Endothelial cell of umbilical vein (primary cell): ENCODE measurements at regions not wholly inside any gene's neighbourhood (a gene's known extent, or its start where the extent isn't known, plus 50 kb on each side); places are given as distances from the start of the nearest gene placed in this dataset.

Experiments
- BruUV-seq: library from RNA; stranded (reverse); fragments of 400-500 nt; replicated peaks from 2 replicates; lab custom pipeline; 2021; lab: Mats Ljungman, UMichigan
- CTCF ChIA-PET: fragments of 300-600, 350-600 bp; sonication (Branson Sonifier 250); formaldehyde crosslinking; loops from one replicate; lab custom pipeline; 2021; ENCODE audit warnings: antibody characterized with exemption, inconsistent platforms; lab: Charles Lee
- POLR2A ChIA-PET: fragments of 300-600, 350-600 bp; sonication (Branson Sonifier 250); formaldehyde crosslinking; loops from one replicate; lab custom pipeline; 2021; ENCODE audit warnings: antibody characterized with exemption, inconsistent platforms; lab: Charles Lee
- DNase-seq: peaks from one replicate; pipeline ENCODE4 v3.0.0-alpha.2; 2011; ENCODE audit warnings: low read depth, low spot score
- FAIRE-seq: peaks from 2 replicates; lab custom pipeline; 2011; peaks lifted over from hg19 to GRCh38; lab: Jason Lieb, UNC
- H2AFZ ChIP-seq: 2 replicates; pipeline ENCODE4 v1.6.0; 2012; ENCODE audit warnings: low read depth, low read length, control low read depth, inconsistent platforms
- H3K27ac ChIP-seq: 2 replicates; pipeline ENCODE4 v1.5.1; 2011; ENCODE audit warnings: low read depth, mild to moderate bottlenecking, control low read depth, low read length, moderate library complexity; ENCODE audit not compliant: insufficient read depth
- H3K27me3 ChIP-seq, 2 experiments: 2 replicates each; pipeline versions ENCODE4 v1.6.0 to v1.6.1; 2011; ENCODE audit warnings: low read length in 2 of 2, mixed read lengths in 1 of 2; ENCODE audit not compliant: control insufficient read depth in 2 of 2, insufficient read depth in 2 of 2
- H3K36me3 ChIP-seq, 2 experiments: 2 replicates in 1 of 2; 3 replicates in 1 of 2; pipeline ENCODE4 v1.5.1; 2011; ENCODE audit warnings: low read length in 2 of 2, mild to moderate bottlenecking in 1 of 2, moderate library complexity in 1 of 2; ENCODE audit not compliant: control insufficient read depth in 2 of 2, insufficient read depth in 2 of 2; ENCODE audit errors: extremely low read depth in 1 of 2
- H3K4me1 ChIP-seq: 3 replicates; pipeline ENCODE4 v1.5.1; 2011; ENCODE audit warnings: mild to moderate bottlenecking, low read length; ENCODE audit not compliant: control insufficient read depth, insufficient read depth; ENCODE audit errors: extremely low read depth
- H3K4me2 ChIP-seq: 2 replicates; pipeline ENCODE4 v1.6.1; 2011; ENCODE audit warnings: low read length, control low read depth, mixed read lengths; ENCODE audit not compliant: insufficient read depth
- H3K4me3 ChIP-seq, 3 experiments: fragments of 200-600 bp in 1 of 3; sonication (generic), shearing (Covaris generic) in 1 of 3; replicated peaks in 1 of 3; 2 replicates each; pipeline ENCODE4 v1.5.1; 2011 to 2016; ENCODE audit warnings: control low read depth in 3 of 3, low read length in 3 of 3, mild to moderate bottlenecking in 2 of 3, inconsistent platforms in 1 of 3, low read depth in 1 of 3, moderate library complexity in 1 of 3; ENCODE audit not compliant: insufficient read depth in 1 of 3
- H3K79me2 ChIP-seq: 2 replicates; pipeline ENCODE4 v1.6.0; 2012; ENCODE audit warnings: low read length, inconsistent platforms; ENCODE audit not compliant: control insufficient read depth, insufficient read depth
- H3K9ac ChIP-seq: replicated peaks from 2 replicates; pipeline ENCODE3; 2011; ENCODE audit warnings: low read length, control low read depth; ENCODE audit not compliant: insufficient read depth; ENCODE audit errors: extremely low read depth
- H3K9me1 ChIP-seq: replicated peaks from 3 replicates; pipeline ENCODE4 v1.6.0; 2011; ENCODE audit warnings: mild to moderate bottlenecking, low read length; ENCODE audit not compliant: control insufficient read depth, insufficient read depth; ENCODE audit errors: extremely low read depth
- H3K9me3 ChIP-seq: replicated peaks from 2 replicates; pipeline ENCODE4 v1.5.1; 2012; ENCODE audit warnings: low read length, inconsistent platforms; ENCODE audit not compliant: control insufficient read depth, insufficient read depth
- H4K20me1 ChIP-seq: replicated peaks from 2 replicates; pipeline ENCODE3; 2011; ENCODE audit warnings: mild to moderate bottlenecking, low read length; ENCODE audit not compliant: control insufficient read depth, insufficient read depth; ENCODE audit errors: extremely low read depth
- CTCF ChIP-seq, 2 donors: IDR thresholded peaks; 1 replicate in 1 of 2; 2 replicates in 1 of 2; pipeline ENCODE4 v1.5.1; 2011; ENCODE audit warnings: low read length in 2 of 2, mild to moderate bottlenecking in 2 of 2, moderate library complexity in 2 of 2, control low read depth in 1 of 2, inconsistent platforms in 1 of 2, low read depth in 1 of 2; ENCODE audit not compliant: insufficient read depth in 1 of 2; ENCODE audit errors: extremely low read depth in 1 of 2
- EZH2 ChIP-seq: IDR thresholded peaks from 2 replicates; pipeline ENCODE4 v1.6.1; 2012; ENCODE audit warnings: borderline replicate concordance, low read depth, mild to moderate bottlenecking, moderate library complexity, low read length, inconsistent platforms; ENCODE audit not compliant: severe bottlenecking
- FOS ChIP-seq: IDR thresholded peaks from 2 replicates; pipeline ENCODE4 v1.6.1; 2011; ENCODE audit warnings: mild to moderate bottlenecking, low read length, moderate library complexity, borderline replicate concordance; ENCODE audit not compliant: insufficient read depth
- GATA2 ChIP-seq: IDR thresholded peaks from 2 replicates; pipeline ENCODE4 v1.7.0; 2011; ENCODE audit warnings: low read depth, mild to moderate bottlenecking, moderate library complexity, mixed read lengths, low read length; ENCODE audit not compliant: insufficient read length, insufficient read depth
- JUN ChIP-seq: IDR thresholded peaks from 2 replicates; pipeline ENCODE4 v1.6.1; 2011; ENCODE audit warnings: borderline replicate concordance, low read depth; ENCODE audit not compliant: insufficient read length, insufficient read depth
- MYC ChIP-seq: IDR thresholded peaks from one replicate; pipeline ENCODE4 v1.6.1; 2011; ENCODE audit warnings: mild to moderate bottlenecking, low read depth, low read length
- POLR2A ChIP-seq: IDR thresholded peaks from 2 replicates; pipeline ENCODE4 v1.6.1; 2012; ENCODE audit warnings: low read depth, mild to moderate bottlenecking, control low read depth, low read length
- POLR2AphosphoS5 ChIP-seq: IDR thresholded peaks from 2 replicates; pipeline ENCODE4 v1.6.1; 2012; ENCODE audit warnings: low read depth, mild to moderate bottlenecking, control low read depth, low read length, moderate library complexity; ENCODE audit not compliant: insufficient read depth
- dilution Hi-C: fragments of 300-500 bp; cut with MboI; formaldehyde crosslinking; loops from one replicate; pipeline ENCODE4 v1.15.0; 2019; ENCODE audit warnings: low sequenced_read_pairs; ENCODE audit not compliant: extremely low pct_ligation_motif_present
- intact Hi-C: fragments of 100-400 bp; cut with micrococcal nuclease; formaldehyde crosslinking; loops from one replicate; pipeline ENCODE4 v1.10.0; 2022
- TF ChIP-seq, protein P1 (sequence below): IDR thresholded peaks from 2 replicates; pipeline ENCODE4 v1.6.1; 2011; ENCODE audit not compliant: insufficient read depth, insufficient read length

DNA sequence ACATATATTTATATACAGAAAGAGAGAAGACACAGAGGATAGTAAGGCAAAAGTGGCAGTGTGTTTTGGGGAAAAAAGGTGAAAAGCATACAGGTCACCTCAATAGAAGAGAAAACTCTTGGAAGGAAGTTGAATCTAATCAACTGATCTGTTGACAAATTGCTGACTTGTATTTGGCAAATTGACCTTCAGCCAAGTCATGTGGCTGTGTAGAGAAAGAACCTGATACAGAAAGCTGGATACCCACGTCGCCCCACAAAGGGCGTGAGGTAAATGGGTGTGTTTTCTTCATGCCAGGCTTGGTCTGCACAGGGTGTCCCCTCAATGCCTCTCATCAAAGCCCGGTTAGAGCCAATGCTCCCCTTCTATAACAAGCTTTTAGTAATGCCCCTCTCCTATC, 230.0 kb upstream of the KLHL29 start:
- FAIRE-seq (no peak), DNase-seq (no peak)
- CTCF ChIA-PET = no interaction called here
- BruUV-seq = no TSS peak
- no peaks in the 10 kb centered on the region for H3K79me2 ChIP-seq
- intact Hi-C loops = no loop called here
- H3K9me3 ChIP-seq = peaks cover 2% of the 10 kb centered on the region
- no peak overlapping the region for H3K27ac ChIP-seq
- H3K4me3 ChIP-seq = no peak overlapping the region
- no peak overlapping the region for H3K9ac ChIP-seq
- H3K36me3 ChIP-seq = no peaks in the 10 kb centered on the region
- no peaks in the 10 kb centered on the region for H3K27me3 ChIP-seq
- TF ChIP-seq EZH2 (no peak), MYC (no peak), CTCF (IDR thresholded peaks at IDR 0.05; ENCODE audit: extremely low read depth in 1 of 2, insufficient read depth in 1 of 2, low read depth in 1 of 2, low read length in 2 of 2) (no peak), POLR2AphosphoS5 (no peak), FOS (no peak), JUN (no peak), POLR2A (no peak), GATA2 (no peak)
- TF ChIP-seq, protein P1, sequence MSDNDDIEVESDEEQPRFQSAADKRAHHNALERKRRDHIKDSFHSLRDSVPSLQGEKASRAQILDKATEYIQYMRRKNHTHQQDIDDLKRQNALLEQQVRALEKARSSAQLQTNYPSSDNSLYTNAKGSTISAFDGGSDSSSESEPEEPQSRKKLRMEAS = no peak
- no peak overlapping the region for H2AFZ ChIP-seq
- dilution Hi-C loops = no loop called here
- H3K9me1 ChIP-seq = no peaks in the 10 kb centered on the region
- H3K4me2 ChIP-seq = no peak overlapping the region
- H4K20me1 ChIP-seq = no peaks in the 10 kb centered on the region
- no peaks in the 10 kb centered on the region for H3K4me1 ChIP-seq
- POLR2A ChIA-PET = no interaction called here
